HuH-7 (cell line): ENCODE measurements at regions not wholly inside any gene's neighbourhood (a gene's known extent, or its start where the extent isn't known, plus 50 kb on each side); places are given as distances from the start of the nearest gene placed in this dataset.
"Not testable (repeated sequence)": the region's sequence is repeated elsewhere in the genome, so short reads cannot be mapped to it uniquely, and the experiment has no call there.

Experiments
- DNase-seq: peaks from one replicate; pipeline ENCODE4 v3.0.0; 2011; ENCODE audit warnings: low spot score

GRCh38 chr9:2395814-2396612, 225.6 kb upstream of the VLDLR start:
- no peak for DNase-seq

- DNase-seq = no peak
Observed at GRCh38 chr9:2396622-2397285, 224.8 kb upstream of the VLDLR start.

GRCh38 chr9:2397875-2398274, 223.7 kb upstream of the VLDLR start:
- DNase-seq = not testable (repeated sequence)

- not testable (repeated sequence) for DNase-seq
Observed at GRCh38 chr9:2401746-2402145, 219.8 kb upstream of the VLDLR start.

- no peak for DNase-seq
Observed at GRCh38 chr9:2403701-2404100, 217.9 kb upstream of the VLDLR start.

GRCh38 chr9:2406252-2406651, 215.3 kb upstream of the VLDLR start:
- DNase-seq = no peak

- no peak for DNase-seq
Observed at GRCh38 chr9:2407450-2407849, 214.1 kb upstream of the VLDLR start.

GRCh38 chr9:2411459-2412215, 209.9 kb upstream of the VLDLR start:
- DNase-seq = no peak

- DNase-seq = no peak
Observed at GRCh38 chr9:2413160-2413805, 208.3 kb upstream of the VLDLR start.

- no peak for DNase-seq
Observed at GRCh38 chr9:2414465-2414864, 207.1 kb upstream of the VLDLR start.

GRCh38 chr9:2415326-2415725, 206.3 kb upstream of the VLDLR start:
- no peak for DNase-seq

- DNase-seq = no peak
Observed at GRCh38 chr9:2417730-2418129, 203.9 kb upstream of the VLDLR start.

- DNase-seq = no peak
Observed at GRCh38 chr9:2418619-2419018, 203.0 kb upstream of the VLDLR start.

- no peak for DNase-seq
Observed at GRCh38 chr9:2419347-2419746, 202.2 kb upstream of the VLDLR start.

GRCh38 chr9:2420543-2420942, 201.0 kb upstream of the VLDLR start:
- no peak for DNase-seq

- DNase-seq = no peak
Observed at GRCh38 chr9:2424619-2425033, 197.0 kb upstream of the VLDLR start.

- DNase-seq = no peak
Observed at GRCh38 chr9:2425676-2426075, 195.9 kb upstream of the VLDLR start.

GRCh38 chr9:2427120-2427891, 194.3 kb upstream of the VLDLR start:
- no peak for DNase-seq

GRCh38 chr9:2439957-2440356, 181.6 kb upstream of the VLDLR start:
- DNase-seq = no peak

- not testable (repeated sequence) for DNase-seq
Observed at GRCh38 chr9:2443933-2444332, 177.7 kb upstream of the VLDLR start.

- no peak for DNase-seq
Observed at GRCh38 chr9:2448193-2448738, 173.3 kb upstream of the VLDLR start.
